Activated CD8-positive, alpha-beta T cell treated with anti-CD3 and anti-CD28 coated beads for 36 hours (primary cell): ENCODE measurements at regions not wholly inside any gene's neighbourhood (a gene's known extent, or its start where the extent isn't known, plus 50 kb on each side); places are given as distances from the start of the nearest gene placed in this dataset.

Experiments
- ATAC-seq: fragments of 200-7000 bp; cut with Tn5 transposase; one replicate; pipeline ENCODE4 v1.10.0; 2021; ENCODE audit warnings: mild to moderate bottlenecking, moderate library complexity
- CTCF ChIA-PET: fragments of 350-600 bp; sonication (Branson Sonifier 250); formaldehyde crosslinking; loops from one replicate; lab custom pipeline; 2021; ENCODE audit warnings: antibody characterized with exemption; lab: Charles Lee
- POLR2A ChIA-PET: fragments of 350-600 bp; sonication (Branson Sonifier 250); formaldehyde crosslinking; loops from one replicate; lab custom pipeline; 2021; ENCODE audit warnings: antibody characterized with exemption; lab: Charles Lee
- DNase-seq: peaks from one replicate; pipeline ENCODE4 v3.0.0-alpha.2; 2020
- H3K27ac Mint-ChIP-seq: one replicate; pipeline ENCODE4 v1.8.0; 2021; ENCODE audit warnings: mild to moderate bottlenecking, mixed read lengths
- H3K27me3 Mint-ChIP-seq: one replicate; pipeline ENCODE4 v1.8.0; 2021; ENCODE audit warnings: mixed read lengths
- H3K36me3 Mint-ChIP-seq: one replicate; pipeline ENCODE4 v1.8.0; 2021; ENCODE audit warnings: low read depth, mixed read lengths
- H3K4me1 Mint-ChIP-seq: one replicate; pipeline ENCODE4 v1.8.0; 2021; ENCODE audit warnings: low read depth, mixed read lengths
- H3K4me3 Mint-ChIP-seq: one replicate; pipeline ENCODE4 v1.8.0; 2021; ENCODE audit warnings: mild to moderate bottlenecking, moderate library complexity, mixed read lengths
- H3K9me3 Mint-ChIP-seq: one replicate; pipeline ENCODE4 v1.8.0; 2021; ENCODE audit warnings: mixed read lengths
- CTCF ChIP-seq: fragments of 200-600 bp; IDR thresholded peaks from one replicate; pipeline ENCODE4 v1.8.0; 2022; ENCODE audit warnings: antibody characterized with exemption, mild to moderate bottlenecking
- intact Hi-C: fragments of 100-400 bp; cut with micrococcal nuclease; formaldehyde crosslinking; loops from one replicate; pipeline ENCODE4 v1.10.0; 2022

- H3K4me3 Mint-ChIP-seq: no peak overlapping the region
- no peaks in the 10 kb centered on the region for H3K36me3 Mint-ChIP-seq
- no peak overlapping the region for H3K27ac Mint-ChIP-seq
- intact Hi-C loops: no loop called here
- DNase-seq: no peak
- ATAC-seq: no peak
- H3K4me1 Mint-ChIP-seq: no peaks in the 10 kb centered on the region
- ChIA-PET CTCF (no interaction called here), POLR2A (no interaction called here)
- TF ChIP-seq CTCF: no peak
- no peaks in the 10 kb centered on the region for H3K27me3 Mint-ChIP-seq
- H3K9me3 Mint-ChIP-seq: peaks cover 9% of the 10 kb centered on the region
Observed at GRCh38 chrX:8273451-8273895, 102.4 kb upstream of the VCX2 start.

GRCh38 chrX:8274170-8274569 lies 103.1 kb upstream of the VCX2 start:
- Mint-ChIP-seq H3K4me1 (no peaks in the 10 kb centered on the region), H3K27ac (no peak overlapping the region), H3K9me3 (peaks cover 8% of the 10 kb centered on the region), H3K36me3 (no peaks in the 10 kb centered on the region), H3K27me3 (no peaks in the 10 kb centered on the region), H3K4me3 (no peak overlapping the region)
- DNase-seq (no peak), ATAC-seq (no peak)
- ChIA-PET POLR2A (no interaction called here), CTCF (no interaction called here)
- intact Hi-C loops: no loop called here
- no peak for TF ChIP-seq CTCF

GRCh38 chrX:8278557-8278956 lies 107.5 kb upstream of the VCX2 start:
- TF ChIP-seq CTCF: no peak
- H3K36me3 Mint-ChIP-seq: no peaks in the 10 kb centered on the region
- POLR2A ChIA-PET: no interaction called here
- no peak overlapping the region for H3K27ac Mint-ChIP-seq
- intact Hi-C loops: no loop called here
- H3K9me3 Mint-ChIP-seq: peaks cover 8% of the 10 kb centered on the region
- CTCF ChIA-PET: no interaction called here
- ATAC-seq (no peak), DNase-seq (no peak)
- H3K27me3 Mint-ChIP-seq: no peaks in the 10 kb centered on the region
- no peak overlapping the region for H3K4me3 Mint-ChIP-seq
- H3K4me1 Mint-ChIP-seq: no peaks in the 10 kb centered on the region

GRCh38 chrX:8279323-8279722 lies 108.3 kb upstream of the VCX2 start:
- intact Hi-C loops: no loop called here
- no peak for DNase-seq
- no peak for ATAC-seq
- no peak overlapping the region for H3K27ac Mint-ChIP-seq
- POLR2A ChIA-PET: no interaction called here
- H3K4me1 Mint-ChIP-seq: no peaks in the 10 kb centered on the region
- no peak for TF ChIP-seq CTCF
- peaks cover 8% of the 10 kb centered on the region for H3K9me3 Mint-ChIP-seq
- H3K4me3 Mint-ChIP-seq: no peak overlapping the region
- H3K36me3 Mint-ChIP-seq: no peaks in the 10 kb centered on the region
- H3K27me3 Mint-ChIP-seq: no peaks in the 10 kb centered on the region
- CTCF ChIA-PET: no interaction called here

- ChIA-PET CTCF (no interaction called here), POLR2A (no interaction called here)
Observed at GRCh38 chrX:8284131-8284530, 113.1 kb upstream of the VCX2 start.

More at GRCh38 chrX:8284131-8284530, 113.1 kb upstream of the VCX2 start:
- ATAC-seq (no peak), DNase-seq (no peak)
- Mint-ChIP-seq H3K27me3 (no peaks in the 10 kb centered on the region), H3K4me1 (no peaks in the 10 kb centered on the region), H3K4me3 (no peak overlapping the region), H3K27ac (no peak overlapping the region), H3K36me3 (no peaks in the 10 kb centered on the region), H3K9me3 (no peaks in the 10 kb centered on the region)
- intact Hi-C loops: no loop called here
- no peak for TF ChIP-seq CTCF
